ENCODE measurements at regions not wholly inside any gene's neighbourhood (a gene's known extent, or its start where the extent isn't known, plus 50 kb on each side); places are given as distances from the start of the nearest gene placed in this dataset.
"Not testable (repeated sequence)": the region's sequence is repeated elsewhere in the genome, so short reads cannot be mapped to it uniquely, and the experiment has no call there.

GRCh38 chr2:19109518-19109917, 248.9 kb downstream of the OSR1 start:
- in situ Hi-C loops (cut with MboI; ENCODE audit: low sequenced_read_pairs): no loop called here

- in situ Hi-C loops (cut with MboI; ENCODE audit: low sequenced_read_pairs): no loop called here
Observed at GRCh38 chr2:19106376-19106775, 252.0 kb downstream of the OSR1 start.

GRCh38 chr2:19104503-19104902, 253.9 kb downstream of the OSR1 start:
- in situ Hi-C loops (cut with MboI; ENCODE audit: low sequenced_read_pairs): no loop called here

GRCh38 chr2:19102696-19103423, 255.6 kb downstream of the OSR1 start:
- in situ Hi-C loops (cut with MboI; ENCODE audit: low sequenced_read_pairs): no loop called here

GRCh38 chr2:19101968-19102367, 256.5 kb downstream of the OSR1 start:
- in situ Hi-C loops (cut with MboI; ENCODE audit: low sequenced_read_pairs): no loop called here

GRCh38 chr2:19100570-19100969, 257.9 kb downstream of the OSR1 start:
- in situ Hi-C loops (cut with MboI; ENCODE audit: low sequenced_read_pairs): no loop called here

GRCh38 chr2:19099181-19099580, 259.2 kb downstream of the OSR1 start:
- in situ Hi-C loops (cut with MboI; ENCODE audit: low sequenced_read_pairs): no loop called here

- in situ Hi-C loops (cut with MboI; ENCODE audit: low sequenced_read_pairs): no loop called here
Observed at GRCh38 chr2:19098467-19099160, 259.8 kb downstream of the OSR1 start.

- in situ Hi-C loops (cut with MboI; ENCODE audit: low sequenced_read_pairs): not testable (repeated sequence)
Observed at GRCh38 chr2:19089476-19089875, 268.9 kb downstream of the OSR1 start.

GRCh38 chr2:19086231-19086651, 272.2 kb downstream of the OSR1 start:
- in situ Hi-C loops (cut with MboI; ENCODE audit: low sequenced_read_pairs): no loop called here

GRCh38 chr2:19078709-19079108, 279.7 kb downstream of the OSR1 start:
- in situ Hi-C loops (cut with MboI; ENCODE audit: low sequenced_read_pairs): no loop called here

- in situ Hi-C loops (cut with MboI; ENCODE audit: low sequenced_read_pairs): no loop called here
Observed at GRCh38 chr2:19073522-19073921, 284.9 kb downstream of the OSR1 start.

GRCh38 chr2:19072161-19072560, 286.3 kb downstream of the OSR1 start:
- in situ Hi-C loops (cut with MboI; ENCODE audit: low sequenced_read_pairs): no loop called here

GRCh38 chr2:19070886-19071285, 287.5 kb downstream of the OSR1 start:
- in situ Hi-C loops (cut with MboI; ENCODE audit: low sequenced_read_pairs): no loop called here

GRCh38 chr2:19068206-19068605, 290.2 kb downstream of the OSR1 start:
- in situ Hi-C loops (cut with MboI; ENCODE audit: low sequenced_read_pairs): no loop called here

GRCh38 chr2:19062370-19062769, 296.1 kb downstream of the OSR1 start:
- in situ Hi-C loops (cut with MboI; ENCODE audit: low sequenced_read_pairs): no loop called here

- in situ Hi-C loops (cut with MboI; ENCODE audit: low sequenced_read_pairs): no loop called here
Observed at GRCh38 chr2:19059076-19059475, 299.3 kb downstream of the OSR1 start.

- in situ Hi-C loops (cut with MboI; ENCODE audit: low sequenced_read_pairs): no loop called here
Observed at GRCh38 chr2:19051203-19051831, 307.1 kb downstream of the OSR1 start.

- in situ Hi-C loops (cut with MboI; ENCODE audit: low sequenced_read_pairs): no loop called here
Observed at GRCh38 chr2:19050354-19050753, 308.1 kb downstream of the OSR1 start.

GRCh38 chr2:19048593-19049266, 309.7 kb downstream of the OSR1 start:
- in situ Hi-C loops (cut with MboI; ENCODE audit: low sequenced_read_pairs): no loop called here

- in situ Hi-C loops (cut with MboI; ENCODE audit: low sequenced_read_pairs): no loop called here
Observed at GRCh38 chr2:19046986-19047780, 311.2 kb downstream of the OSR1 start.

Measured in HL-60/S4 treated with retinoic acid at 250 ng/mL for 4 days and 3 days (cell line).